Neural progenitor cell (in vitro differentiated cells): ENCODE measurements at regions not wholly inside any gene's neighbourhood (a gene's known extent, or its start where the extent isn't known, plus 50 kb on each side); places are given as distances from the start of the nearest gene placed in this dataset.

Experiments used
- EZH2 ChIP-seq: fragments of 200-600 bp; sonication (generic); IDR thresholded peaks from 2 replicates; pipeline ENCODE4 v1.6.1; 2017; ENCODE audit warnings: antibody characterized with exemption, mild to moderate bottlenecking, moderate library complexity
- TF ChIP-seq, protein P1 (sequence below): fragments of 200-600 bp; sonication (generic); IDR thresholded peaks from 2 replicates; pipeline ENCODE4 v1.5.1; 2017; ENCODE audit warnings: antibody characterized with exemption, mild to moderate bottlenecking

DNA sequence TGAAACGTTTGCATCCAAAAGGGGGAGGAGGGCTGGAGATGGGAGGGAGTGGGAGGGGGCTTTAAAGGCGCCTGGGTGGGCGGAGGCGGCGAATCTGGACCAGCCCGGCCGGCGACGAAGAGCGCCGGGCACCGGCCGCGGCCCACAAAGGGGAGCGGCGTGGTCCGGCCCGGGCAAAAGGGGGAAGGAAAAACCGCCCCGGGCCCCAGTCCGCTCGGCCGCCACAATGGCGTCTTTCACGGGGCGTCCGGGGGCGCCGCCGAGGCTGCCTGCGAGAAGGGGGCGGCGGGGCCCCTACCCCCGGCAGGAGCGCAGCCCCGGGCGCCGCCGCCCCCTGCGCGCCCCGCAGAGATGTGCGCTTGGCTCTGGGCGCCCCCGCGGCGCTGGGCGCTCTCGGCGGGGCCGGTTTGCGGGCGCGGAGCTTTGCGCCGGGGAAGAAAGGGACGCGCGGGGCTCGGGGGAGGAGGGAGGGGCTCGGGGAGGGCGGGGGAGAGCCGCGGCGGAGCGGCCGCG, 108.1 kb upstream of the KCTD1 start:
- TF ChIP-seq EZH2: no peak
- TF ChIP-seq, protein P1, sequence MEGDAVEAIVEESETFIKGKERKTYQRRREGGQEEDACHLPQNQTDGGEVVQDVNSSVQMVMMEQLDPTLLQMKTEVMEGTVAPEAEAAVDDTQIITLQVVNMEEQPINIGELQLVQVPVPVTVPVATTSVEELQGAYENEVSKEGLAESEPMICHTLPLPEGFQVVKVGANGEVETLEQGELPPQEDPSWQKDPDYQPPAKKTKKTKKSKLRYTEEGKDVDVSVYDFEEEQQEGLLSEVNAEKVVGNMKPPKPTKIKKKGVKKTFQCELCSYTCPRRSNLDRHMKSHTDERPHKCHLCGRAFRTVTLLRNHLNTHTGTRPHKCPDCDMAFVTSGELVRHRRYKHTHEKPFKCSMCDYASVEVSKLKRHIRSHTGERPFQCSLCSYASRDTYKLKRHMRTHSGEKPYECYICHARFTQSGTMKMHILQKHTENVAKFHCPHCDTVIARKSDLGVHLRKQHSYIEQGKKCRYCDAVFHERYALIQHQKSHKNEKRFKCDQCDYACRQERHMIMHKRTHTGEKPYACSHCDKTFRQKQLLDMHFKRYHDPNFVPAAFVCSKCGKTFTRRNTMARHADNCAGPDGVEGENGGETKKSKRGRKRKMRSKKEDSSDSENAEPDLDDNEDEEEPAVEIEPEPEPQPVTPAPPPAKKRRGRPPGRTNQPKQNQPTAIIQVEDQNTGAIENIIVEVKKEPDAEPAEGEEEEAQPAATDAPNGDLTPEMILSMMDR: no peak
